Omental fat pad (tissue), 3 donors: ENCODE measurements at regions not wholly inside any gene's neighbourhood (a gene's known extent, or its start where the extent isn't known, plus 50 kb on each side); places are given as distances from the start of the nearest gene placed in this dataset.

Source experiments
- ATAC-seq: fragments of 150-250 bp; one replicate; pipeline ENCODE4 v1.9.1; 2016; ENCODE audit warnings: mild to moderate bottlenecking, moderate library complexity; ENCODE audit not compliant: low FRiP score
- DNase-seq: peaks from one replicate; pipeline ENCODE4 v3.0.0-alpha.2; 2019; ENCODE audit warnings: low spot score
- CTCF ChIP-seq, 3 donors: fragments of 450-650 bp; IDR thresholded peaks; one replicate each; pipeline ENCODE4 v1.5.1; 2016 to 2017; ENCODE audit warnings: antibody characterized with exemption in 3 of 3, mild to moderate bottlenecking in 3 of 3, moderate library complexity in 2 of 3

DNA sequence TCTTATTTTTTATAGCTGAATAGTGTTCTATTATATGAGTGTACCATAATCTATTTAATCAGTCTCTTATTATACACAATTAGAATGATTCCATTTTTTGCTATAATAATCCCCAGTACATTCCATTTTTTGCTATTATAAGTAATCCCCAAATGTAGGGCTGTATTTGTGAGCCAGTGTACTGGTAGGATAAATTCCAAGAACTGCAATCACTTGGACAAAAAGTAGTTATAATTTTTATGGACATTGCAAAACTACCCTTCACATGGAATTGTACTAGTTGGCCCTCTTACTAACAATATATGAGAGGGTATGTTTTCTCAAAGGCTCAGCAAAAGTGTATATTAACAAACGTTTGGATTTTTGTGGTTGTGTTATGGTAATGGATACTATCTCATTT lies 481.7 kb upstream of the CLINT1 start:
- no peak for ATAC-seq
- no peak for DNase-seq
- no peak for TF ChIP-seq CTCF (IDR thresholded peaks at IDR 0.05)

DNA sequence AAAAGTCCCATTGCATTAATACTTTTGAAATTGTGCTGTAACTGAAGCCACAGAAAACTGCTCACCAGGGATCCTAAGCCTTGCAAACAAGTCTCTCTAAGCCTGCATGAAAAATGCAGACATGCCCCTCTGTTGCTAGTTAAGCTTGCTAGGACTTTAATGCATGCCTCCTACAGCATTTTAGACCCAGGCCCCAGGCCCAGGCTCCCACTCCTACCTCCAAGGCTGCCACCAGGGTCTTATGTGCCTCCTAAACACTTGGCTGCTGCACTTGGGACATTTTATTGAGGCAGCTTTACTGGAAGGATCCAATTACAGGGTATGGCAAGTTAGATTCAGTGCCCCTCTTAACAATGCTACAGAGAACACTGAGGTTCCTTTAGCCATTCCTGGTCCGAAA lies 467.3 kb upstream of the CLINT1 start:
- ATAC-seq = no peak
- no peak for TF ChIP-seq CTCF (IDR thresholded peaks at IDR 0.05)
- DNase-seq = no peak

GRCh38 chr5:158324236-158324635 lies 465.3 kb upstream of the CLINT1 start:
- no peak for TF ChIP-seq CTCF (IDR thresholded peaks at IDR 0.05)
- no peak for DNase-seq
- ATAC-seq = no peak

DNA sequence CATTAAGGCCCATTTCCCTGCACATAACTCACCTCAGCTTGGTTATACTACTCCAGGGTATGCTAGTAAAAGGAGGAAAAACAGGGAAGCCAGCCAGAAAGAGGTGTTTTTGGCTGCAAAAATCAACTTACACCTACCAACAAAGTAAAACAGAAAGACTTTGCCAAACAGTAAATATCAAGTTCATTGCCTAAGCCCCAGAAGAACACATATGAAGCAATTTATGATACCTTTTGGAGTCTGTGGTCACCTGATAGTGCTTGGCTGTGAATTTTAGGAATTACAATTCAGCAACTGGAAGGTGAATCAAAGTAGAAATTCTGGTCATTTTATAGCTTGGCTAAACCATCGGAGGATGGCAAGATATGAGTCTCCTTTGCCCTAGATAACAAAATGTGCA lies 463.7 kb upstream of the CLINT1 start:
- no peak for ATAC-seq
- TF ChIP-seq CTCF (IDR thresholded peaks at IDR 0.05) = no peak
- DNase-seq = no peak

GRCh38 chr5:158320934-158321333 lies 462.0 kb upstream of the CLINT1 start:
- no peak for TF ChIP-seq CTCF (IDR thresholded peaks at IDR 0.05)
- ATAC-seq (no peak), DNase-seq (no peak)

DNA sequence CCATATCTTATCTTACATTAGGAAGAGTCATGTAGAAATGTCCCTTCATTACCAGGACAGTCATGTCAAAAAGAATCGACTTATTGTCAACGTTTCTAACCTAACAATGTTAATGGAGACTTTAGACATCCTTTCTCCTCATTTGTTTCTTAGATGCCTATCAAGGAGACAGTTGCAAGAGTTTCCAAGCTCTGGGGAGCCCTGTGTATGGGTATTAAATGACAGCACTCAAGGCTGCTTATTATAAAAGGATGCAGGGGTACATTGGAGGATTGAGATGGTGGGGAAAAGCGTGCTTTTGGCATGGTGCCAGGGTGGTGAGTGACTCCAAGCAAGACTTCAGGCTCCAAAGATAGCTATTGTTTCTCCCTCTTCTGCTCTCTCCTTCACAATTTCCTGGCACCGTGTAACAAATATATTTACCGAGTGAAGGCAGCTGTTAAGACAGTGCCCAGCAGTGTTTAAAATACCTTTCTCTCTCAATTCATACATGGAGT lies 461.3 kb upstream of the CLINT1 start:
- TF ChIP-seq CTCF (IDR thresholded peaks at IDR 0.05) = no peak
- ATAC-seq = no peak
- no peak for DNase-seq

- ATAC-seq (no peak), DNase-seq (no peak)
- no peak for TF ChIP-seq CTCF (IDR thresholded peaks at IDR 0.05)
These were observed 458.6 kb upstream of the CLINT1 start for GRCh38 chr5:158317507-158317906.
